ENCODE measurements at regions not wholly inside any gene's neighbourhood (a gene's known extent, or its start where the extent isn't known, plus 50 kb on each side); places are given as distances from the start of the nearest gene placed in this dataset.

GRCh38 chr14:53452005-53452673 lies 299.0 kb upstream of the DDHD1 start:
- H3K27me3 ChIP-seq (ENCODE audit: control insufficient read depth in 5 of 5, insufficient read depth in 4 of 5, low read length in 5 of 5), result no peaks in the 10 kb centered on the region
- H3K4me1 ChIP-seq (ENCODE audit: control insufficient read depth in 5 of 5, insufficient read depth in 5 of 5, low read length in 5 of 5), result no peaks in the 10 kb centered on the region
- H3K9me3 ChIP-seq (ENCODE audit: control insufficient read depth in 5 of 5, low read length in 5 of 5), result no peaks in the 10 kb centered on the region
- H3K36me3 ChIP-seq (ENCODE audit: control insufficient read depth in 5 of 5, insufficient read depth in 5 of 5, low read length in 5 of 5), result no peaks in the 10 kb centered on the region
- no peak overlapping the region for H3K27ac ChIP-seq (ENCODE audit: low read depth, low read length)
- no peak overlapping the region for H3K4me3 ChIP-seq (ENCODE audit: low read depth in 1 of 5, low read length in 5 of 5)
- H3K9ac ChIP-seq (ENCODE audit: low read length in 5 of 5), result no peak overlapping the region

- Histone ChIP-seq H3K27me3 (ENCODE audit: control insufficient read depth in 5 of 5, insufficient read depth in 4 of 5, low read length in 5 of 5) (no peaks in the 10 kb centered on the region), H3K36me3 (ENCODE audit: control insufficient read depth in 5 of 5, insufficient read depth in 5 of 5, low read length in 5 of 5) (no peaks in the 10 kb centered on the region), H3K27ac (ENCODE audit: low read depth, low read length) (no peak overlapping the region), H3K4me1 (ENCODE audit: control insufficient read depth in 5 of 5, insufficient read depth in 5 of 5, low read length in 5 of 5) (no peaks in the 10 kb centered on the region), H3K9me3 (ENCODE audit: control insufficient read depth in 5 of 5, low read length in 5 of 5) (no peaks in the 10 kb centered on the region), H3K4me3 (ENCODE audit: low read depth in 1 of 5, low read length in 5 of 5) (no peak overlapping the region), H3K9ac (ENCODE audit: low read length in 5 of 5) (no peak overlapping the region)
Measured at GRCh38 chr14:53450871-53451270, 297.7 kb upstream of the DDHD1 start.

GRCh38 chr14:53448682-53449081 lies 295.6 kb upstream of the DDHD1 start:
- H3K9ac ChIP-seq (ENCODE audit: low read length in 5 of 5), result no peak overlapping the region
- H3K4me1 ChIP-seq (ENCODE audit: control insufficient read depth in 5 of 5, insufficient read depth in 5 of 5, low read length in 5 of 5), result no peaks in the 10 kb centered on the region
- H3K27me3 ChIP-seq (ENCODE audit: control insufficient read depth in 5 of 5, insufficient read depth in 4 of 5, low read length in 5 of 5), result no peaks in the 10 kb centered on the region
- H3K27ac ChIP-seq (ENCODE audit: low read depth, low read length), result no peak overlapping the region
- no peaks in the 10 kb centered on the region for H3K9me3 ChIP-seq (ENCODE audit: control insufficient read depth in 5 of 5, low read length in 5 of 5)
- no peaks in the 10 kb centered on the region for H3K36me3 ChIP-seq (ENCODE audit: control insufficient read depth in 5 of 5, insufficient read depth in 5 of 5, low read length in 5 of 5)
- H3K4me3 ChIP-seq (ENCODE audit: low read depth in 1 of 5, low read length in 5 of 5), result no peak overlapping the region

- Histone ChIP-seq H3K9ac (ENCODE audit: low read length in 5 of 5) (no peak overlapping the region), H3K9me3 (ENCODE audit: control insufficient read depth in 5 of 5, low read length in 5 of 5) (no peaks in the 10 kb centered on the region), H3K27me3 (ENCODE audit: control insufficient read depth in 5 of 5, insufficient read depth in 4 of 5, low read length in 5 of 5) (no peaks in the 10 kb centered on the region), H3K4me1 (ENCODE audit: control insufficient read depth in 5 of 5, insufficient read depth in 5 of 5, low read length in 5 of 5) (no peaks in the 10 kb centered on the region), H3K4me3 (ENCODE audit: low read depth in 1 of 5, low read length in 5 of 5) (no peak overlapping the region), H3K27ac (ENCODE audit: low read depth, low read length) (no peak overlapping the region), H3K36me3 (ENCODE audit: control insufficient read depth in 5 of 5, insufficient read depth in 5 of 5, low read length in 5 of 5) (no peaks in the 10 kb centered on the region)
Measured at GRCh38 chr14:53444677-53445312, 291.7 kb upstream of the DDHD1 start.

- no peaks in the 10 kb centered on the region for H3K27me3 ChIP-seq (ENCODE audit: control insufficient read depth in 5 of 5, insufficient read depth in 4 of 5, low read length in 5 of 5)
- no peak overlapping the region for H3K9ac ChIP-seq (ENCODE audit: low read length in 5 of 5)
- no peaks in the 10 kb centered on the region for H3K4me1 ChIP-seq (ENCODE audit: control insufficient read depth in 5 of 5, insufficient read depth in 5 of 5, low read length in 5 of 5)
- no peaks in the 10 kb centered on the region for H3K36me3 ChIP-seq (ENCODE audit: control insufficient read depth in 5 of 5, insufficient read depth in 5 of 5, low read length in 5 of 5)
- H3K4me3 ChIP-seq (ENCODE audit: low read depth in 1 of 5, low read length in 5 of 5), result no peak overlapping the region
- no peak overlapping the region for H3K27ac ChIP-seq (ENCODE audit: low read depth, low read length)
- H3K9me3 ChIP-seq (ENCODE audit: control insufficient read depth in 5 of 5, low read length in 5 of 5), result no peaks in the 10 kb centered on the region
Measured at GRCh38 chr14:53441789-53442188, 288.7 kb upstream of the DDHD1 start.

GRCh38 chr14:53437858-53438257 lies 284.7 kb upstream of the DDHD1 start:
- H3K27ac ChIP-seq (ENCODE audit: low read depth, low read length), result no peak overlapping the region
- no peaks in the 10 kb centered on the region for H3K36me3 ChIP-seq (ENCODE audit: control insufficient read depth in 5 of 5, insufficient read depth in 5 of 5, low read length in 5 of 5)
- no peaks in the 10 kb centered on the region for H3K9me3 ChIP-seq (ENCODE audit: control insufficient read depth in 5 of 5, low read length in 5 of 5)
- no peaks in the 10 kb centered on the region for H3K4me1 ChIP-seq (ENCODE audit: control insufficient read depth in 5 of 5, insufficient read depth in 5 of 5, low read length in 5 of 5)
- H3K9ac ChIP-seq (ENCODE audit: low read length in 5 of 5), result no peak overlapping the region
- H3K27me3 ChIP-seq (ENCODE audit: control insufficient read depth in 5 of 5, insufficient read depth in 4 of 5, low read length in 5 of 5), result no peaks in the 10 kb centered on the region
- no peak overlapping the region for H3K4me3 ChIP-seq (ENCODE audit: low read depth in 1 of 5, low read length in 5 of 5)

- Histone ChIP-seq H3K4me1 (ENCODE audit: control insufficient read depth in 5 of 5, insufficient read depth in 5 of 5, low read length in 5 of 5) (no peaks in the 10 kb centered on the region), H3K27me3 (ENCODE audit: control insufficient read depth in 5 of 5, insufficient read depth in 4 of 5, low read length in 5 of 5) (no peaks in the 10 kb centered on the region), H3K9me3 (ENCODE audit: control insufficient read depth in 5 of 5, low read length in 5 of 5) (no peaks in the 10 kb centered on the region), H3K27ac (ENCODE audit: low read depth, low read length) (no peak overlapping the region), H3K9ac (ENCODE audit: low read length in 5 of 5) (no peak overlapping the region), H3K4me3 (ENCODE audit: low read depth in 1 of 5, low read length in 5 of 5) (no peak overlapping the region), H3K36me3 (ENCODE audit: control insufficient read depth in 5 of 5, insufficient read depth in 5 of 5, low read length in 5 of 5) (no peaks in the 10 kb centered on the region)
Measured at GRCh38 chr14:53432378-53432802, 279.3 kb upstream of the DDHD1 start.

- Histone ChIP-seq H3K4me3 (ENCODE audit: low read depth in 1 of 5, low read length in 5 of 5) (no peak overlapping the region), H3K27me3 (ENCODE audit: control insufficient read depth in 5 of 5, insufficient read depth in 4 of 5, low read length in 5 of 5) (no peaks in the 10 kb centered on the region), H3K4me1 (ENCODE audit: control insufficient read depth in 5 of 5, insufficient read depth in 5 of 5, low read length in 5 of 5) (no peaks in the 10 kb centered on the region), H3K36me3 (ENCODE audit: control insufficient read depth in 5 of 5, insufficient read depth in 5 of 5, low read length in 5 of 5) (no peaks in the 10 kb centered on the region), H3K9ac (ENCODE audit: low read length in 5 of 5) (no peak overlapping the region), H3K9me3 (ENCODE audit: control insufficient read depth in 5 of 5, low read length in 5 of 5) (no peaks in the 10 kb centered on the region), H3K27ac (ENCODE audit: low read depth, low read length) (no peak overlapping the region)
Measured at GRCh38 chr14:53430870-53431269, 277.7 kb upstream of the DDHD1 start.

- no peak overlapping the region for H3K4me3 ChIP-seq (ENCODE audit: low read depth in 1 of 5, low read length in 5 of 5)
- H3K27ac ChIP-seq (ENCODE audit: low read depth, low read length), result no peak overlapping the region
- H3K36me3 ChIP-seq (ENCODE audit: control insufficient read depth in 5 of 5, insufficient read depth in 5 of 5, low read length in 5 of 5), result no peaks in the 10 kb centered on the region
- H3K4me1 ChIP-seq (ENCODE audit: control insufficient read depth in 5 of 5, insufficient read depth in 5 of 5, low read length in 5 of 5), result peaks cover 0 to 6% (median 0%) of the 10 kb centered on the region in 5 donors
- H3K9ac ChIP-seq (ENCODE audit: low read length in 5 of 5), result no peak overlapping the region
- H3K9me3 ChIP-seq (ENCODE audit: control insufficient read depth in 5 of 5, low read length in 5 of 5), result peaks cover 0 to 2% (median 0%) of the 10 kb centered on the region in 5 donors
- no peaks in the 10 kb centered on the region for H3K27me3 ChIP-seq (ENCODE audit: control insufficient read depth in 5 of 5, insufficient read depth in 4 of 5, low read length in 5 of 5)
Measured at GRCh38 chr14:53412819-53413675, 259.9 kb upstream of the DDHD1 start.

GRCh38 chr14:53411125-53411524 lies 258.0 kb upstream of the DDHD1 start:
- H3K36me3 ChIP-seq (ENCODE audit: control insufficient read depth in 5 of 5, insufficient read depth in 5 of 5, low read length in 5 of 5), result no peaks in the 10 kb centered on the region
- peaks cover 0 to 2% (median 0%) of the 10 kb centered on the region in 5 donors for H3K9me3 ChIP-seq (ENCODE audit: control insufficient read depth in 5 of 5, low read length in 5 of 5)
- H3K27me3 ChIP-seq (ENCODE audit: control insufficient read depth in 5 of 5, insufficient read depth in 4 of 5, low read length in 5 of 5), result no peaks in the 10 kb centered on the region
- peaks cover 0 to 6% (median 0%) of the 10 kb centered on the region in 5 donors for H3K4me1 ChIP-seq (ENCODE audit: control insufficient read depth in 5 of 5, insufficient read depth in 5 of 5, low read length in 5 of 5)
- no peak overlapping the region for H3K9ac ChIP-seq (ENCODE audit: low read length in 5 of 5)
- H3K4me3 ChIP-seq (ENCODE audit: low read depth in 1 of 5, low read length in 5 of 5), result no peak overlapping the region
- no peak overlapping the region for H3K27ac ChIP-seq (ENCODE audit: low read depth, low read length)

All from subcutaneous abdominal adipose tissue (tissue), 5 donors.